ENCODE measurements at regions not wholly inside any gene's neighbourhood (a gene's known extent, or its start where the extent isn't known, plus 50 kb on each side); places are given as distances from the start of the nearest gene placed in this dataset.

- H3K9me3 ChIP-seq = peaks cover 0 to 18% (median 0%) of the 10 kb centered on the region in 3 donors
- H3K27me3 ChIP-seq = no peaks in the 10 kb centered on the region
- WGBS, 2 donors = 85 to 89% methylated on average over 5 of the region's 5 CpGs
- no peaks in the 10 kb centered on the region for H3K36me3 ChIP-seq (replicated peaks in 1 of 2; ENCODE audit: insufficient read depth in 1 of 2, low read depth in 2 of 2)
- no peak overlapping the region for H3K4me3 ChIP-seq
- H3K27ac ChIP-seq = no peak overlapping the region
- ATAC-seq = no peak
- intact Hi-C loops (cut with DNase I) = no loop called here
- TF ChIP-seq CTCF (IDR thresholded peaks at IDR 0.05) (no peak), POLR2A (IDR thresholded peaks at IDR 0.05) (no peak)
- no peaks in the 10 kb centered on the region for H3K4me1 ChIP-seq
- DNase-seq = no peak
These were observed 909.6 kb upstream of the NDST4 start for GRCh38 chr4:116023049-116023448.

- Histone ChIP-seq H3K4me3 (no peak overlapping the region), H3K27ac (no peak overlapping the region), H3K27me3 (no peaks in the 10 kb centered on the region), H3K4me1 (no peaks in the 10 kb centered on the region), H3K36me3 (replicated peaks in 1 of 2; ENCODE audit: insufficient read depth in 1 of 2, low read depth in 2 of 2) (no peaks in the 10 kb centered on the region), H3K9me3 (peaks cover 0 to 33% (median 0%) of the 10 kb centered on the region in 3 donors)
- intact Hi-C loops (cut with DNase I) = no loop called here
- ATAC-seq (no peak), DNase-seq (no peak)
- TF ChIP-seq CTCF (IDR thresholded peaks at IDR 0.05) (no peak), POLR2A (IDR thresholded peaks at IDR 0.05) (no peak)
- 80 to 81% methylated on average over 4 of the region's 4 CpGs for WGBS, 2 donors
These were observed 906.8 kb upstream of the NDST4 start for GRCh38 chr4:116020141-116020722.

GRCh38 chr4:116018831-116019230, 905.4 kb upstream of the NDST4 start:
- Histone ChIP-seq H3K4me1 (no peaks in the 10 kb centered on the region), H3K9me3 (peaks cover 0 to 40% (median 0%) of the 10 kb centered on the region in 3 donors), H3K27ac (no peak overlapping the region), H3K27me3 (no peaks in the 10 kb centered on the region), H3K36me3 (replicated peaks in 1 of 2; ENCODE audit: insufficient read depth in 1 of 2, low read depth in 2 of 2) (no peaks in the 10 kb centered on the region), H3K4me3 (no peak overlapping the region)
- DNase-seq = no peak
- ATAC-seq = no peak
- intact Hi-C loops (cut with DNase I) = no loop called here
- TF ChIP-seq CTCF (IDR thresholded peaks at IDR 0.05) = no peak
- no peak for TF ChIP-seq POLR2A (IDR thresholded peaks at IDR 0.05)
- 53 to 83% methylated on average over 1 to 3 of the region's 3 CpGs for WGBS, 2 donors

- peaks cover 0 to 40% (median 0%) of the 10 kb centered on the region in 3 donors for H3K9me3 ChIP-seq
- no peak overlapping the region for H3K27ac ChIP-seq
- DNase-seq = peak in 3 of 4 donors; percentile 61 to 86 (median 65)
These were observed 902.8 kb upstream of the NDST4 start for GRCh38 chr4:116016201-116016600.

More at GRCh38 chr4:116016201-116016600, 902.8 kb upstream of the NDST4 start:
- H3K36me3 ChIP-seq (replicated peaks in 1 of 2; ENCODE audit: insufficient read depth in 1 of 2, low read depth in 2 of 2) = no peaks in the 10 kb centered on the region
- H3K27me3 ChIP-seq = no peaks in the 10 kb centered on the region
- no peak overlapping the region for H3K4me3 ChIP-seq
- ATAC-seq = no peak
- no peaks in the 10 kb centered on the region for H3K4me1 ChIP-seq
- intact Hi-C loops (cut with DNase I) = no loop called here
- WGBS, 2 donors = 42 to 54% methylated on average over 3 of the region's 3 CpGs
- no peak for TF ChIP-seq POLR2A (IDR thresholded peaks at IDR 0.05)
- no peak for TF ChIP-seq CTCF (IDR thresholded peaks at IDR 0.05)
